Fibroblast of peridontal ligament (primary cell): ENCODE measurements at regions not wholly inside any gene's neighbourhood (a gene's known extent, or its start where the extent isn't known, plus 50 kb on each side); places are given as distances from the start of the nearest gene placed in this dataset.

ENCODE experiments used
- DNase-seq: peaks from one replicate; pipeline ENCODE4 v3.0.0-alpha.2; 2010; ENCODE audit errors: extremely low read depth

GRCh38 chr7:106420210-106420609 lies 135.4 kb upstream of the NAMPT start:
- no peak for DNase-seq

DNA sequence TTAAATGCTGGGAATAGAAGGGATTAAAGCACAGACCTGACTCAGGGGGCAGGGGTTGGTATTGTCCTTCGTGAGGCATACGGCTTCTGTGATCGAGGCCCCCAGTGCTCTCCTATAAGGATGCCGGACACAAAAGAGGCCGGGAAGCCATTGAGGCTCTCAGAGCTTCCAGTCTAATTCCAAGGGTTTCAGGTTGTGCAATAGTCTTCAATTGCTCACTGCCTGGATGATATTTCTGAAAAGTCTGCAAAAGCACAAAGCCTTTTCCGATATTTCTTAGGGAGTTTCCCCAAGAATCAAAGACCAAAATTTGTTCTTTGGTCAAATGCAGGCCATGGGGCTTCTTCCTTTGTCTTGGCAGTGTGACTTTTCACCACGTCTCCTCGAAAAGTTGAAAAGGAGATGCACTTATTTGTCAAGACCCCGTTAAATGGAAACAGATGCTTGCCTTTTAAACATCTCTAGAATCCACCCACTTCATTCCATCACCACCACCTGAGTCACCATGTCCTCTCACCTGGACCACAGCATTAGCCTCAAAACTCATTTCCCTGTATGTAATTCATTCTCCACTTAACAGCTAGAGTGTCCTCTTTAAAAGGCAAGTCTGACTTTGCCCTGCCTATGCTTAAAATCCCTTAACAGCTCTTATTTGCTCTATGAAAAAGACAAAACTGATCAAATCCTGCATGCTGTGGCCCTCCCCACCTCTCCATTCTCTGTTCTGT lies 134.8 kb upstream of the NAMPT start:
- DNase-seq = no peak

GRCh38 chr7:106418526-106418925 lies 133.7 kb upstream of the NAMPT start:
- peak; percentile 48 for DNase-seq

GRCh38 chr7:106418094-106418493 lies 133.3 kb upstream of the NAMPT start:
- DNase-seq = peak; percentile 42

GRCh38 chr7:106417273-106417902 lies 132.6 kb upstream of the NAMPT start:
- DNase-seq = no peak

GRCh38 chr7:106416430-106416829 lies 131.6 kb upstream of the NAMPT start:
- DNase-seq = no peak

DNA sequence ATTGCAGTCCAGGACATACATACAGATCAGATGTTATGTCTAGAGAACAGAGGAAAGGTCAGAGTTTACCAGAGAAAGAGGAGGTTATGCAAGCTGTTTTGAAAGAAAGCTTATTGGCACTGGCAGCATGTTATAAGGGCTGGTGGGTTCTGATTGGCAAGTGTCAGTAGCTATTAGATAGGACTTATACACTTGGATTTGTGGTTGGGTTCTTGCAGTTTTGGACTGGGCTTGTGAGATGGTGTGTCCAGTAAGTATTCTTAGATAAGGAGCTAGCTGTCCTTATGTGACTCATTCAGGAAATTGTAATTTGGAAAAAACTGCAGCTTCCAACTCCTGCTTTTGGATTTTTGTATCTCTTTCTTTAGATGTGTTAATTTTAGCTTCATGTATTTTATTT lies 130.7 kb upstream of the NAMPT start:
- no peak for DNase-seq

GRCh38 chr7:106413446-106413845 lies 128.7 kb upstream of the NAMPT start:
- no peak for DNase-seq

GRCh38 chr7:106405697-106406141 lies 120.9 kb upstream of the NAMPT start:
- DNase-seq = no peak

GRCh38 chr7:106402898-106403297 lies 118.1 kb upstream of the NAMPT start:
- DNase-seq = no peak

DNA sequence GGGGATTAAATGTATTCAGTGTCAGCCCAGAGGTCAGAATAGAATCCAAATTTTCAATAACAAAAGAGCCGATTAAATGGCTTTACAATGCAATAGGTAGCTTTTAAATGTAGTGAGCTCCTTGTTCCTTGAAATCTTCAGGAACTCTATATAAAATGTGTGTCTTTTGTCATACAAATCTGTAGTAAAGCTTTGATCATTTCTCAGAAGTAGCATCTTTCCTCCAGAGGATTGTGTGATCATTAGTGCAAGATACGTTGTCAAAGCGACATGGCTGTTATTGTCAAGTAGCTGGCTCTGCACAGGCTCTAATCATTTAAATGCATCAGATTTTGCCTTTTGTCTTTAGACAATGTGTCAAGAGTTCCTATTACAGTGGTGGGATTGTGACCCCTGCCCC lies 116.1 kb upstream of the NAMPT start:
- DNase-seq = no peak

GRCh38 chr7:106398786-106399185 lies 114.0 kb upstream of the NAMPT start:
- DNase-seq = no peak

DNA sequence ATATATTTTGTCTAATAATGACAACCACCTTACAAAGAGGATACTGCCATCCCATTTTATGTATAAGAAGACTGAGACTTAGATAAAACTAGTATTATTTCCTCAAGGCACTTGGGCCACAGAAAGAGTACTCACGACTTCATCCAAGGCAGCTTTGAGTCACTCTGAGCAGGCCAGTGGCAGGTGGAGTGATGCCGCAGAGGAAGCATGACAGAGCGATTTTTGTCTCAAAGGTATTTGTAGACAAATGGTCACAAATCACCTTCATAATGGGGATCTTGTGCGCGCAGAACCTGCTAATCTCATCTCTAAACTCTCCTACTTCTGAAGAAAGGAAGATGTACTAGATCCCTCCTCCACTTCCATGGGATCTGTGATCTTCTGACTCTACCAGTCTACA lies 113.2 kb upstream of the NAMPT start:
- DNase-seq = no peak

DNA sequence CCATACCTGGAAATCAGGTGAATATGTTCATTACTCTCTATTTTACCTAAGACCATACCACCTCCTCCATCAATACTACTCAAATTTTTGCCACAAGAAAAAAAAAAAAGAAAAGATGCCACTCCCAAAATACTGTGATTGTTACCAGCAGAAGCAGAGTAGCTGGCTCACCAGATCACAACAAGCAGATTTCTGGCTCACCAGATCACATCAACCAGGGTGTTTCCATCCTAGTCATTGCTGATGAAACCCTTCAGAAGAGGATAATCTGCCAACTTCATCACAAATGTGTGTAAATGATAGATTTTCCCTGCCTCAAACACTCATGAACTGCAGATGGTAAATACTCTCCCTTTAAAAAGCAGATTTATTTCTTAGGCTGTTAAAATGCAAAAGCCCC lies 109.7 kb upstream of the NAMPT start:
- DNase-seq = no peak

DNA sequence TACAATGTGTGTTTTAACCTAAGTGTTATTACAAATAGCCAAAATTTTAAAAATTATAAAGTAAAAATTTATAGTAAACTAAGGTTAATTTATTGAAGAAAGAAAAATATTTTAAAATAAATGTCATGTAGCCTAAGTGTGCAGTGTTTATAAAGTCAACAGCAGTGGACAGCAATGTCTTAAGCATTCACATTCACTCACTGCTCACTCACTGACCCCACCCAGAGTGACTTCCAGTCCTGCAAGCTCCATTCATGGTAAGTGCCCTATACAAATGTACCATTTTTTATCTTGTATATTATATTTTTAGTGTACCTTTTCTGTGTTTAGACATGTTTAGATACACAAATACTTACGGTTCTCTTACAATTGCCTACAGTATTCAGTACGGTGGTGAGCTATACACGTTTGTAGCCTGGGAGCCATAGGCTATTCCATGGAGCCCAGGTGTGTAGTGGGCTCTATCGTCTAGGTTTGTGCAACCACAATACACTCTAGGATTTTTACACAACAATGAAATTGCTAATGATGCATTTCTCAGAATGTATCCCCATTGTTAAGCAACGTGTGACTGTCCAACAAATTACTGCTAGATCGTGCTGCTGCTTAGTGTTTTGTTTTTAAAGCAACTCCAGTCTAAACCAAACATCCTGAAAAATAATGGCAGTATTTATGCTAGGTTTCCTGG lies 108.9 kb upstream of the NAMPT start:
- no peak for DNase-seq

DNA sequence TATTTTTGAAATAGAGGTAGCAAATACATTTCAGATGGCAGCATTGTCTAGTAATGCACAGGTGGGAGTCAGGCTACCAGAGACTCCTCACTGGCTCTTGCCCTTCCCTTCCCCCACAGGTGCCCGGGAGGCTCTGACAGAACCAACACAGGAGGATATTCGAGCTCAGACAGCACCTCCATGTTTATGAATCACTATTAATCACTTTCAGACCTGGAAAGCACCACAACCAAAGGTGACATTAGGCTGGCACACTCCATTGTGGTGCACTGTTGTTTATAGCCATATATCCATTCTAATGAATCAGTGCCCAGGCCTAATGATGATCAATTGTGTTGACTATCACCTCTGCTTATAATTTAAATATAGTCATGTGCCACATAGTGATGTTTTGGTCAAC lies 107.8 kb upstream of the NAMPT start:
- DNase-seq = no peak

GRCh38 chr7:106392144-106392543 lies 107.4 kb upstream of the NAMPT start:
- no peak for DNase-seq

DNA sequence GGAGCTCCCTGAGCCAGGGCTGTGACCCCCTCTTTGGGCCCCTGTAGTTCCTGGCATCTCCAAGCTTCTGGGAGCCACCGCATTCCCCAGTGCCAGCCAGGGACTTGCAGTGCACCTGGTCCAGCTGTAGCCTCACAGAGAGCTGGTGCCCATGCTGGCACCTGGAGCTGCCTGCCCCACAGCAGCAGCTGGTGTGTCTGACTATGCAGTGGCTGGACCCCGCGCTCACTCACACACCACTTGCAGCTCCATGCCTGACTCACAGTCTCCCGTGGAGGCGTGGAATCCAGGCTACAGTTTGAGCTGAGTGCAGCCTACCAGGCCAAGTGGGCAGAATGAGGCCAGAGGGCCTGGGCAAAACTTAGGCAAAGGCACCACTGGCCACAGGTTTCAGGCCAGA lies 102.2 kb upstream of the NAMPT start:
- DNase-seq = no peak

DNA sequence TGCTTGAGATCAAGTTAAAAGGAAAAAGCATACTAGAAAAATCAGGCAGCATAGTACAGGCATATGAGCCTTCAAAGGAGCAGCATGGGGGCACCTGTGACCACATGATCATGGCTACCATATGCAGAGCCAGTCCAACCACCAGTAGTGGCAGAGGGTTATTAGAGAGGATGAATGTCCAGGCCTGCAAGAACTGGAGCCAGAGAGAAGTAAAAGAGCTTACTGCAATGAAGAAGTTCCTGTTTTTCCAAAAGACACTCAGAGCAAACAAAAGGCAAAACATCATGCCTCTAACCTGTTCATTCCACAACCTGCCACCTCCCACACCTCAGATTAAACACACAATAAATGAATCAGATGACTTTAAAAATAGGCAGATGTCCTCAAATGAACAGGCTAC lies 99.6 kb upstream of the NAMPT start:
- no peak for DNase-seq

- no peak for DNase-seq
Measured at GRCh38 chr7:106382929-106383328, 98.1 kb upstream of the NAMPT start.

DNA sequence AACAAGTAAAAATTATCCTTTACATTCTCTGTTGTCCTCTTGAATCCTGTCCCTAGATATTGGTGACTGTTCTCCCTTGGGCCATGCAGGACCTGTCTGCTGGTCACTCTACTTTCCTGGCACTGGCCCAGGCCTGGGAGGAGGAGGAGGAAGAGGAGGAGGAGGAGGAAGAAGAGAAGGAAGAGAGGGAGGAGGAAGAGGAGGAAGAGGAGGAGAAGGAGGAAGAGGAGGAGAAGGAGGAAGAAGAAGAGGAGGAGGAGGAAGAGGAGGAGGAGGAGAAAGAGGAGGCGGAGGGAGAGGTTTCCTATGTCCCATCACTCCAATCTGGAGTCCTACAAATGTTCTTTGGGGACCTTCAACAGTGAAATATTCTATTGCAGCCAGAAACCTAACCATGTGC lies 97.3 kb upstream of the NAMPT start:
- DNase-seq = no peak

- DNase-seq = no peak
Measured at GRCh38 chr7:106381252-106381651, 96.5 kb upstream of the NAMPT start.

GRCh38 chr7:106377847-106378361 lies 93.1 kb upstream of the NAMPT start:
- DNase-seq = peak; percentile 11
